Caco-2 (cell line): ENCODE measurements at regions not wholly inside any gene's neighbourhood (a gene's known extent, or its start where the extent isn't known, plus 50 kb on each side); places are given as distances from the start of the nearest gene placed in this dataset.

ENCODE experiments used
- BruUV-seq: library from RNA; stranded (reverse); fragments of 400-500 nt; replicated peaks from 2 replicates; lab custom pipeline; 2021; lab: Mats Ljungman, UMichigan
- CTCF ChIA-PET: fragments of 300-600 bp; sonication (Branson Sonifier 250); formaldehyde crosslinking; loops from one replicate; lab custom pipeline; 2022; ENCODE audit warnings: antibody characterized with exemption; lab: Charles Lee
- POLR2A ChIA-PET: fragments of 300-600 bp; sonication (Branson Sonifier 250); formaldehyde crosslinking; loops from one replicate; lab custom pipeline; 2022; ENCODE audit warnings: antibody characterized with exemption; lab: Charles Lee
- DNase-seq, 2 experiments: peaks; one replicate each; pipeline versions ENCODE4 v3.0.0 to v3.0.0-alpha.2; 2020 to 2022
- H3K27me3 ChIP-seq: replicated peaks from 2 replicates; pipeline ENCODE4 v1.6.0; 2011; ENCODE audit warnings: low read length; ENCODE audit not compliant: control insufficient read depth, insufficient read depth
- H3K36me3 ChIP-seq: 2 replicates; pipeline ENCODE4 v1.5.1; 2011; ENCODE audit warnings: low read length; ENCODE audit not compliant: control insufficient read depth, insufficient read depth
- H3K4me1 ChIP-seq: fragments of 250-450 bp; sonication (Bioruptor Pico); 2 replicates; pipeline ENCODE4 v1.5.1; 2020; ENCODE audit warnings: mild to moderate bottlenecking
- H3K4me3 ChIP-seq: 2 replicates; pipeline ENCODE4 v1.5.1; 2011; ENCODE audit warnings: low read depth, mild to moderate bottlenecking, control low read depth, low read length
- H3K9me3 ChIP-seq: fragments of 250-450 bp; sonication (Bioruptor Pico); 2 replicates; pipeline ENCODE4 v1.5.1; 2020; ENCODE audit warnings: mild to moderate bottlenecking, moderate library complexity
- H3K27ac Mint-ChIP-seq: one replicate; pipeline ENCODE4 v1.8.0; 2022; ENCODE audit warnings: mixed read lengths; ENCODE audit not compliant: unreplicated experiment
- H3K27me3 Mint-ChIP-seq: one replicate; pipeline ENCODE4 v1.8.0; 2022; ENCODE audit warnings: mixed read lengths; ENCODE audit not compliant: insufficient read depth, unreplicated experiment
- H3K36me3 Mint-ChIP-seq: one replicate; pipeline ENCODE4 v1.8.0; 2022; ENCODE audit warnings: mild to moderate bottlenecking, mixed read lengths; ENCODE audit not compliant: insufficient read depth, unreplicated experiment
- H3K4me1 Mint-ChIP-seq: one replicate; pipeline ENCODE4 v1.8.0; 2022; ENCODE audit warnings: low read depth, mixed read lengths; ENCODE audit not compliant: unreplicated experiment
- H3K4me3 Mint-ChIP-seq: one replicate; pipeline ENCODE4 v1.8.0; 2022; ENCODE audit warnings: mild to moderate bottlenecking, moderate library complexity, mixed read lengths; ENCODE audit not compliant: unreplicated experiment
- H3K9me3 Mint-ChIP-seq: one replicate; pipeline ENCODE4 v1.8.0; 2022; ENCODE audit warnings: mixed read lengths; ENCODE audit not compliant: unreplicated experiment
- intact Hi-C: fragments of 100-400 bp; cut with micrococcal nuclease; formaldehyde crosslinking; loops from one replicate; pipeline ENCODE4 v1.10.0; 2022; ENCODE audit not compliant: unreplicated experiment
- TF ChIP-seq, protein P1 (sequence below), 2 experiments: fragments of 200-600 bp in 1 of 2; IDR thresholded peaks; 1 replicate in 1 of 2; 2 replicates in 1 of 2; pipeline versions ENCODE4 v1.5.1 to v1.8.0; 2011 to 2022; ENCODE audit warnings: antibody characterized with exemption in 1 of 2, control low read depth in 1 of 2, inconsistent platforms in 1 of 2, low read depth in 1 of 2, low read length in 1 of 2, mild to moderate bottlenecking in 1 of 2, moderate library complexity in 1 of 2; ENCODE audit not compliant: insufficient read depth in 1 of 2, severe bottlenecking in 1 of 2, unreplicated experiment in 1 of 2

DNA sequence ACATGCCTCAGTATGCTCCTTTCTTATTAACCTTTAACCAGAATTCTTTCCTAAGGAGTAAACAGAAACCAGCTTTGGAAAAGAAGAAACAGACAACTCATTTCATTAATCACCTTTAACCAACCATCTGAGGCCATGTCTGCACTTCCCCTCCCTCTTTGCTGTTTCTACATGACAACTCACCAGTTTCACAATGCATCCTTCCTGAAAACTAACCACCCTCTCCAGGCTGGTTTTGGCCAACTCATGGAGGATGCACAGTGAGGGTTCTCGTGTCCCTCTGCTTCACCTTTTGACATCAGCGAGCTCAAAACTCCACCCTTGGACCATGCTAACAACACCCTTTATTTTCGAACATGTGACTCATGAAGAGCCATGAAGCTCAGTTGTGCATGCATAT lies 244.1 kb downstream of the ELAVL2 start:
- no peak for DNase-seq

DNA sequence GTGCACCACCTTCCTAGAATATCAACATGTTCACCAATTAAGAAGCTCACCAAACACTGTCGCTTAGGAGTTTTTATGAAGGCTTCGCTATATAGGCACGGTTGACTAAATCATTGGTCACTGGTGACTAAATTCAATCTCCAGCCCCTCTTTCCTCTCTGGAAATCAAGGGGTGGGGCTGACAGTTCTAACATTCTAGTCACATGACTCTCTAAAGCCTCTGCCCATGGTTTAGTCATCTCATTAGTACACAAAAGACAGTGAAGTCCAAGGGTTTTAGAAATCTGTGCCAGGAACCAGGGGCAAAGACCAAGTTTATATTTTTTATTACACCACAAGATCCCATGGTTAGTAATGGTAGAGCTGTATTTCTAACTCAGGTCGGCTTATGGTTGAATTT lies 243.2 kb downstream of the ELAVL2 start:
- TF ChIP-seq, protein P1, sequence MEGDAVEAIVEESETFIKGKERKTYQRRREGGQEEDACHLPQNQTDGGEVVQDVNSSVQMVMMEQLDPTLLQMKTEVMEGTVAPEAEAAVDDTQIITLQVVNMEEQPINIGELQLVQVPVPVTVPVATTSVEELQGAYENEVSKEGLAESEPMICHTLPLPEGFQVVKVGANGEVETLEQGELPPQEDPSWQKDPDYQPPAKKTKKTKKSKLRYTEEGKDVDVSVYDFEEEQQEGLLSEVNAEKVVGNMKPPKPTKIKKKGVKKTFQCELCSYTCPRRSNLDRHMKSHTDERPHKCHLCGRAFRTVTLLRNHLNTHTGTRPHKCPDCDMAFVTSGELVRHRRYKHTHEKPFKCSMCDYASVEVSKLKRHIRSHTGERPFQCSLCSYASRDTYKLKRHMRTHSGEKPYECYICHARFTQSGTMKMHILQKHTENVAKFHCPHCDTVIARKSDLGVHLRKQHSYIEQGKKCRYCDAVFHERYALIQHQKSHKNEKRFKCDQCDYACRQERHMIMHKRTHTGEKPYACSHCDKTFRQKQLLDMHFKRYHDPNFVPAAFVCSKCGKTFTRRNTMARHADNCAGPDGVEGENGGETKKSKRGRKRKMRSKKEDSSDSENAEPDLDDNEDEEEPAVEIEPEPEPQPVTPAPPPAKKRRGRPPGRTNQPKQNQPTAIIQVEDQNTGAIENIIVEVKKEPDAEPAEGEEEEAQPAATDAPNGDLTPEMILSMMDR (IDR thresholded peaks at IDR 0.05; ENCODE audit: insufficient read depth in 1 of 2, low read depth in 1 of 2, low read length in 1 of 2, severe bottlenecking in 1 of 2, unreplicated experiment in 1 of 2) = no peak
- no peaks in the 10 kb centered on the region for H3K4me1 Mint-ChIP-seq
- DNase-seq = no peak
- Histone ChIP-seq H3K36me3 (no peaks in the 10 kb centered on the region), H3K4me3 (no peak overlapping the region), H3K9me3 (no peaks in the 10 kb centered on the region), H3K4me1 (no peaks in the 10 kb centered on the region), H3K27me3 (no peaks in the 10 kb centered on the region)
- POLR2A ChIA-PET = no interaction called here
- no peak overlapping the region for H3K27ac Mint-ChIP-seq
- H3K36me3 Mint-ChIP-seq = no peaks in the 10 kb centered on the region
- CTCF ChIA-PET = no interaction called here
- intact Hi-C loops = no loop called here
- H3K27me3 Mint-ChIP-seq = no peaks in the 10 kb centered on the region
- no peak overlapping the region for H3K4me3 Mint-ChIP-seq
- H3K9me3 Mint-ChIP-seq = no peaks in the 10 kb centered on the region
- no TSS peak for BruUV-seq

More for the DNA sequence above, 244.1 kb downstream of the ELAVL2 start:
- intact Hi-C loops = no loop called here
- H3K36me3 ChIP-seq = no peaks in the 10 kb centered on the region
- Mint-ChIP-seq H3K9me3 (no peaks in the 10 kb centered on the region), H3K4me1 (no peaks in the 10 kb centered on the region), H3K27ac (no peak overlapping the region), H3K27me3 (peaks cover 3% of the 10 kb centered on the region), H3K36me3 (no peaks in the 10 kb centered on the region), H3K4me3 (no peak overlapping the region)
- no peaks in the 10 kb centered on the region for H3K27me3 ChIP-seq
- no TSS peak for BruUV-seq
- ChIA-PET CTCF (no interaction called here), POLR2A (no interaction called here)
- H3K4me3 ChIP-seq = no peak overlapping the region
- no peaks in the 10 kb centered on the region for H3K9me3 ChIP-seq
- TF ChIP-seq, protein P1 (IDR thresholded peaks at IDR 0.05; ENCODE audit: insufficient read depth in 1 of 2, low read depth in 1 of 2, low read length in 1 of 2, severe bottlenecking in 1 of 2, unreplicated experiment in 1 of 2) = no peak
- no peaks in the 10 kb centered on the region for H3K4me1 ChIP-seq

DNA sequence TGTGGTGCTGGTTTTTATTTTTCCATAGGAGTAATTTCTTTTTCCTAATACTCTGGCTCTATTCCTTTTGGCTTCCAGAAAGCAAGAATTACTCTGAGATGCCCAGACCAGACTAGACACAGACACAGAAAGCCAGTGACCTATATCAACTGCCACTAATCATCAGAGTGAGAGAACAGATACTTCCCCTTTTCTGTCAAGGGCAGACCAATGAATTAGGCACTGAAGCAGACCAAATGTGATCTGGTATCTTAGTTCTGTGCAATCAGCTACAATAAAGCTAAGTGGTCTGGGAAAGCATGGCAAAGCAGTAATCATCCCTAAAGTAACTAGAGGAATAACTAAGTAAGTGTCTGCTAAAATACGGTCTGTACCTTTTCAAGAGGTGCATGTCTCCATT lies 239.1 kb downstream of the ELAVL2 start:
- intact Hi-C loops = no loop called here
- no peaks in the 10 kb centered on the region for H3K4me1 ChIP-seq
- no peaks in the 10 kb centered on the region for H3K27me3 ChIP-seq
- no peak overlapping the region for H3K4me3 ChIP-seq
- no peaks in the 10 kb centered on the region for H3K36me3 Mint-ChIP-seq
- no peak for DNase-seq
- no peaks in the 10 kb centered on the region for H3K4me1 Mint-ChIP-seq
- no peaks in the 10 kb centered on the region for H3K36me3 ChIP-seq
- BruUV-seq = no TSS peak
- H3K4me3 Mint-ChIP-seq = no peak overlapping the region
- no peaks in the 10 kb centered on the region for H3K27me3 Mint-ChIP-seq
- H3K9me3 Mint-ChIP-seq = no peaks in the 10 kb centered on the region
- no peaks in the 10 kb centered on the region for H3K9me3 ChIP-seq
- POLR2A ChIA-PET = no interaction called here
- CTCF ChIA-PET = no interaction called here
- TF ChIP-seq, protein P1 (IDR thresholded peaks at IDR 0.05; ENCODE audit: insufficient read depth in 1 of 2, low read depth in 1 of 2, low read length in 1 of 2, severe bottlenecking in 1 of 2, unreplicated experiment in 1 of 2) = no peak
- H3K27ac Mint-ChIP-seq = no peak overlapping the region
